PC-9 (cell line): ENCODE measurements at regions not wholly inside any gene's neighbourhood (a gene's known extent, or its start where the extent isn't known, plus 50 kb on each side); places are given as distances from the start of the nearest gene placed in this dataset.

ENCODE experiments used
- CTCF ChIP-seq: fragments of 200-600 bp; sonication (generic); conservative IDR thresholded peaks from 2 replicates; pipeline ENCODE4 v1.6.1; 2017; ENCODE audit warnings: mixed run types, antibody characterized with exemption, mild to moderate bottlenecking, moderate library complexity
- EZH2 ChIP-seq: fragments of 200-600 bp; sonication (generic); IDR thresholded peaks from 2 replicates; pipeline ENCODE4 v1.8.0; 2017; ENCODE audit warnings: antibody characterized with exemption, low read depth

GRCh38 chr10:131729938-131730660, 170.7 kb upstream of the PPP2R2D start:
- TF ChIP-seq CTCF (no peak), EZH2 (no peak)
